ENCODE measurements at regions not wholly inside any gene's neighbourhood (a gene's known extent, or its start where the extent isn't known, plus 50 kb on each side); places are given as distances from the start of the nearest gene placed in this dataset.

- H3K36me3 Mint-ChIP-seq (ENCODE audit: unreplicated experiment) = no peaks in the 10 kb centered on the region
- no peak for DNase-seq (ENCODE audit: extremely low spot score, unreplicated experiment)
- H3K27ac Mint-ChIP-seq (ENCODE audit: unreplicated experiment) = no peak overlapping the region
- no peak for TF ChIP-seq CTCF (IDR thresholded peaks at IDR 0.05)
- no peaks in the 10 kb centered on the region for H3K4me1 Mint-ChIP-seq (ENCODE audit: unreplicated experiment)
- no peaks in the 10 kb centered on the region for H3K9me3 Mint-ChIP-seq (ENCODE audit: unreplicated experiment)
- H3K4me3 Mint-ChIP-seq (ENCODE audit: unreplicated experiment) = no peak overlapping the region
- H3K27me3 Mint-ChIP-seq (ENCODE audit: unreplicated experiment) = peaks cover 41% of the 10 kb centered on the region
Observed at GRCh38 chr17:14997290-14997689, 267.8 kb downstream of the PMP22 start.

DNA sequence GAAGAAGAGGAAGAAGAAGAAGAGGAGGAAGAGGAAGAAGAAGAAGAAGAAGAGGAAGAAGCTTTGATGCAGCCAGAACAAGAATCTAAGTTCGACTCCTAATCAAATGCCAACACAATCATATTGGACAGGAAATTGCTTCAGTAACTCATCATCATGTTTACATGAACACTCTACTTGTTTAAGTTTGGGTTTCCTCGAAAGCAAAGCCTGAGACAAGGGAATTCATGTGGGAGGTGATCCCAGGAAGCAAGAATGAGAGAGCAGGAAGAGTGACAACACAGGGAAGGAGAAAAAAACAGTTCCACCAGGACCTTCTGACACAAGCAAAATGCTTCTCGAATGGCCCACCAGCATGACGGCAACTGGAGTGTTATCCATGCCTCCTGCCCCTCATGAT, 279.0 kb downstream of the PMP22 start:
- no peak for DNase-seq (ENCODE audit: extremely low spot score, unreplicated experiment)
- no peak overlapping the region for H3K4me3 Mint-ChIP-seq (ENCODE audit: unreplicated experiment)
- no peaks in the 10 kb centered on the region for H3K36me3 Mint-ChIP-seq (ENCODE audit: unreplicated experiment)
- H3K4me1 Mint-ChIP-seq (ENCODE audit: unreplicated experiment) = no peaks in the 10 kb centered on the region
- H3K27ac Mint-ChIP-seq (ENCODE audit: unreplicated experiment) = no peak overlapping the region
- no peaks in the 10 kb centered on the region for H3K9me3 Mint-ChIP-seq (ENCODE audit: unreplicated experiment)
- TF ChIP-seq CTCF (IDR thresholded peaks at IDR 0.05) = no peak
- peaks cover 39% of the 10 kb centered on the region for H3K27me3 Mint-ChIP-seq (ENCODE audit: unreplicated experiment)

GRCh38 chr17:14972844-14973243, 292.3 kb downstream of the PMP22 start:
- no peak overlapping the region for H3K27ac Mint-ChIP-seq (ENCODE audit: unreplicated experiment)
- peaks cover 33% of the 10 kb centered on the region for H3K9me3 Mint-ChIP-seq (ENCODE audit: unreplicated experiment)
- TF ChIP-seq CTCF (IDR thresholded peaks at IDR 0.05) = no peak
- DNase-seq (ENCODE audit: extremely low spot score, unreplicated experiment) = no peak
- H3K36me3 Mint-ChIP-seq (ENCODE audit: unreplicated experiment) = no peaks in the 10 kb centered on the region
- peaks cover 38% of the 10 kb centered on the region for H3K27me3 Mint-ChIP-seq (ENCODE audit: unreplicated experiment)
- H3K4me3 Mint-ChIP-seq (ENCODE audit: unreplicated experiment) = no peak overlapping the region
- H3K4me1 Mint-ChIP-seq (ENCODE audit: unreplicated experiment) = no peaks in the 10 kb centered on the region

- no peak for TF ChIP-seq CTCF (IDR thresholded peaks at IDR 0.05)
- H3K27me3 Mint-ChIP-seq (ENCODE audit: unreplicated experiment) = peaks cover 22% of the 10 kb centered on the region
- no peaks in the 10 kb centered on the region for H3K36me3 Mint-ChIP-seq (ENCODE audit: unreplicated experiment)
- peaks cover 33% of the 10 kb centered on the region for H3K9me3 Mint-ChIP-seq (ENCODE audit: unreplicated experiment)
- DNase-seq (ENCODE audit: extremely low spot score, unreplicated experiment) = no peak
- no peaks in the 10 kb centered on the region for H3K4me1 Mint-ChIP-seq (ENCODE audit: unreplicated experiment)
- H3K4me3 Mint-ChIP-seq (ENCODE audit: unreplicated experiment) = no peak overlapping the region
- no peak overlapping the region for H3K27ac Mint-ChIP-seq (ENCODE audit: unreplicated experiment)
Observed at GRCh38 chr17:14971054-14971453, 294.1 kb downstream of the PMP22 start.

- no peak for TF ChIP-seq CTCF (IDR thresholded peaks at IDR 0.05)
- Mint-ChIP-seq H3K4me3 (ENCODE audit: unreplicated experiment) (no peak overlapping the region), H3K27me3 (ENCODE audit: unreplicated experiment) (peaks cover 17% of the 10 kb centered on the region), H3K4me1 (ENCODE audit: unreplicated experiment) (no peaks in the 10 kb centered on the region), H3K36me3 (ENCODE audit: unreplicated experiment) (no peaks in the 10 kb centered on the region), H3K9me3 (ENCODE audit: unreplicated experiment) (no peaks in the 10 kb centered on the region), H3K27ac (ENCODE audit: unreplicated experiment) (no peak overlapping the region)
- no peak for DNase-seq (ENCODE audit: extremely low spot score, unreplicated experiment)
Observed at GRCh38 chr17:14959106-14959648, 305.9 kb downstream of the PMP22 start.

Measured in osteocyte (in vitro differentiated cells).